ENCODE measurements at regions not wholly inside any gene's neighbourhood (a gene's known extent, or its start where the extent isn't known, plus 50 kb on each side); places are given as distances from the start of the nearest gene placed in this dataset.

DNA sequence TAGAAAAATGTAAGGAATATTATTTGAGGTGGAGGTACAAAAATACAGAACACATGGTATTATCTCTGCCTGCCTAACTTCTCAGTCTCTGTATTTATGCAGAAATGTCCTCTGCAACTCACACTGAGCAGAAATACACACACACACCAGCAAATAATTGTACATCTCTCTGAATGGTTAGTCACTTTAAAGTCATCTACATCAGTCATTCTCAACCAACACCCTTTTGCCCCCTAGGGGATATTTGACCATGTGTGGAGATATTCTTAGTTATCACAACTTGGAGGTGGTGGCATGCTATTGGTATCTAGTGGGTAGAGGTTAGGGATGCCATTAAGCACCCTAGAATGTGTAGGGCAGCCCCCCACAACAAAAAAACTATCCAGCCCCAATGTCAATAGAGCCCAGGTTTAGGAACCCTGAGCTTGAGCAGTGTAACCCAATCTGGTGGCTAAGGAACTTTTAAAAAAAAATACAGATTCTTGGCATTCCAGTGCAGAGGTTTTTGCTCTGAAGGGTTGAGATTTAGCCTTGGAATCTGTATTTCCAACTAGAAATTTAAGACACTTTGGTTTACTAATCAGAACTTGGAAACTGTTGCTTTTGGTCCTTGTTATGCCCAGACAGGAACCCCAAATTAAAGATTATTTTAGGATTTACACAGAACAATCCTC is 183.8 kb downstream of the TBX5 start:
- DNase-seq (ENCODE audit: low read depth): no peak
- H3K4me3 ChIP-seq (ENCODE audit: low read depth, low read length): no peak overlapping the region
- TF ChIP-seq, protein P1, sequence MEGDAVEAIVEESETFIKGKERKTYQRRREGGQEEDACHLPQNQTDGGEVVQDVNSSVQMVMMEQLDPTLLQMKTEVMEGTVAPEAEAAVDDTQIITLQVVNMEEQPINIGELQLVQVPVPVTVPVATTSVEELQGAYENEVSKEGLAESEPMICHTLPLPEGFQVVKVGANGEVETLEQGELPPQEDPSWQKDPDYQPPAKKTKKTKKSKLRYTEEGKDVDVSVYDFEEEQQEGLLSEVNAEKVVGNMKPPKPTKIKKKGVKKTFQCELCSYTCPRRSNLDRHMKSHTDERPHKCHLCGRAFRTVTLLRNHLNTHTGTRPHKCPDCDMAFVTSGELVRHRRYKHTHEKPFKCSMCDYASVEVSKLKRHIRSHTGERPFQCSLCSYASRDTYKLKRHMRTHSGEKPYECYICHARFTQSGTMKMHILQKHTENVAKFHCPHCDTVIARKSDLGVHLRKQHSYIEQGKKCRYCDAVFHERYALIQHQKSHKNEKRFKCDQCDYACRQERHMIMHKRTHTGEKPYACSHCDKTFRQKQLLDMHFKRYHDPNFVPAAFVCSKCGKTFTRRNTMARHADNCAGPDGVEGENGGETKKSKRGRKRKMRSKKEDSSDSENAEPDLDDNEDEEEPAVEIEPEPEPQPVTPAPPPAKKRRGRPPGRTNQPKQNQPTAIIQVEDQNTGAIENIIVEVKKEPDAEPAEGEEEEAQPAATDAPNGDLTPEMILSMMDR (IDR thresholded peaks at IDR 0.05; ENCODE audit: insufficient read depth, low read length): no peak

DNA sequence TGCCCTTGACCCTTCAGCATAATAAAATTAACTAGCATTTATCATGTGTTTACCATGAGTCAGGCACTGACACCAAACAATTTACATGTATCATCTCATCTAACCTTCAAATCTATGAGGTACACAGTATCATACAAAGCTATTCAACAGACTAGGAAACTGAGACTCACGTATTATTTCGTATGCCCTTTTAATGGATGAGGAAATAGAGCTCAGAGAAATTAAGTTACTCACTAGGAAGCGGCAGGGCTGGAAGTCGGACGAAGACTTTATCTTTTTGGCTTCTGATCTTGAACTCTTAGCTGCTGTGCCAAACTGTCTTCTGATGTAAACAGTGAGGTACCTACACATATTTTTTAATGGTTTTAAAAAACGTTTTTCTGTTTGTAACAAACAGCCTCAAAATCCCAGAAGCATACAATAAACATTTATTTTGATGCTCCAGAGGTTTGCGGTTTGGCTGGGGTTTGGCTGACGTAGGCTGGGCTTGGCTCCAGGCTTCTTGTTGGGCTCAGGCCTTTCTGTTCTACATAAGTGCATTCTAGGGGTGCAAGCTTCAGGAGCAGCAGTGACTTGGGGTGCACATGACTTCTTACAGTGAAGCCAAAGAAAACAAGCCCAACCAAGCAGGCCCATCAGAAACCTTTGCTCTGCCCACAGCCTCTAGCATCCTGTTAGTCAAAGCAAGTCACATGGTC is 184.7 kb downstream of the TBX5 start:
- TF ChIP-seq, protein P1 (IDR thresholded peaks at IDR 0.05; ENCODE audit: insufficient read depth, low read length): no peak

DNA sequence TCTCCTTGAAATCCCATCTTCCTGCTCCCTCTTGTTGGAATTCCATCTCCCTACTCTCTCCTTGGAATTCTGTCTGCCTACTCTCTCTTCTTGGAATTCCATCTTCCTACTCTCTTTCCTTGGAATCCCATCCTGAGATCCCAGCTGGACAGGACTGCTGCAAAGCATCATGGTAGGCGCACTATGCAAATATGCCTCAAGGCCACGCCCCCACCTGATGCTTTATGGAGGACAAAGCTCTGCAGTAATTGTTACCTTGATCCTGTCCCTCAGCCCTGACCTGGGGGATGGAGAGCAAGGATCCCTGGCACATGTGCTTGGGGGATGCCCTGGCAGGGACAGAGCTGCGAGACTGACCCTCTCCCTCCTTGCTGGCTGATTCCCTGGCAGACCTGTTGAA is 185.6 kb downstream of the TBX5 start:
- DNase-seq (ENCODE audit: low read depth): no peak
- TF ChIP-seq, protein P1 (IDR thresholded peaks at IDR 0.05; ENCODE audit: insufficient read depth, low read length): no peak
- H3K4me3 ChIP-seq (ENCODE audit: low read depth, low read length): no peak overlapping the region

More for the DNA sequence above, 184.7 kb downstream of the TBX5 start:
- peak; percentile 6 for DNase-seq (ENCODE audit: low read depth)
- H3K4me3 ChIP-seq (ENCODE audit: low read depth, low read length): no peak overlapping the region

DNA sequence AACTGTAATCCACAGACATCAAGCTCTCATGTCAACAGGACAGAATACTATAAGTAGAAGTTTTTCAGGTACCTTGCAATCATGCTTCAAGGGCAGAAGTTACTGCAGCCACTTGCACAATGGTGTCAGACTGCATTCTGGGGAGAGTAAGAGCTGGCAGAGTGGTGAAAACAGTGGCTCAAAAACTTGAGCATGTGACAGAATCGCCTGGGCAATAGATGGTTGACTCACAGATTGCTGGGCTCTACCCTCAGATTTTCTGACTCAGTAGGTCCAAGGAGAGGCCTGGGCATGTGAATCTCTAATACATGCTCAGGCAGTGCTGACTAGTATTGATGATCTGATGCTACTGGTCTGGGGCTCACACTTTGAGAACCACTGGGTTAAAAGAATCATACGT is 187.8 kb downstream of the TBX5 start:
- no peak overlapping the region for H3K4me3 ChIP-seq (ENCODE audit: low read depth, low read length)
- DNase-seq (ENCODE audit: low read depth): no peak
- TF ChIP-seq, protein P1 (IDR thresholded peaks at IDR 0.05; ENCODE audit: insufficient read depth, low read length): no peak

DNA sequence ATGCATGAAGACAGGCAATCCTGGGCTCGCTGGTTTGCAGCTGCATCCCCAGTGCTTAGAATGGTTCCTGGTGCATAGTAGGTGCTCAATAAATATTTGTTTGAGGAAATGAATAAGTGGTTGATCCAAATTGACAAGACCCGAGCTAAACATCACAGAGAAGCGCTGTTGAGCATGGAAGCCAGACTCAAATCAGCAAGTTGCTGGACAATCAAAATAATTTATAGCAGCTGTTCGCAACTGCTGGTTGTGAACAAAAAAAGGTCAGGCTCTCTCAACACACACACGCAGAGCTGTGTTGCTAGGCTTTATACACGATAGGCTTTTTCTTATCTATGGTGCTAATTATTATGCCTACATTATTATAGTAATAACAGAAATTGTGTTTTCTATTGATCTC is 190.2 kb downstream of the TBX5 start:
- TF ChIP-seq, protein P1 (IDR thresholded peaks at IDR 0.05; ENCODE audit: insufficient read depth, low read length): no peak
- no peak for DNase-seq (ENCODE audit: low read depth)
- H3K4me3 ChIP-seq (ENCODE audit: low read depth, low read length): no peak overlapping the region

DNA sequence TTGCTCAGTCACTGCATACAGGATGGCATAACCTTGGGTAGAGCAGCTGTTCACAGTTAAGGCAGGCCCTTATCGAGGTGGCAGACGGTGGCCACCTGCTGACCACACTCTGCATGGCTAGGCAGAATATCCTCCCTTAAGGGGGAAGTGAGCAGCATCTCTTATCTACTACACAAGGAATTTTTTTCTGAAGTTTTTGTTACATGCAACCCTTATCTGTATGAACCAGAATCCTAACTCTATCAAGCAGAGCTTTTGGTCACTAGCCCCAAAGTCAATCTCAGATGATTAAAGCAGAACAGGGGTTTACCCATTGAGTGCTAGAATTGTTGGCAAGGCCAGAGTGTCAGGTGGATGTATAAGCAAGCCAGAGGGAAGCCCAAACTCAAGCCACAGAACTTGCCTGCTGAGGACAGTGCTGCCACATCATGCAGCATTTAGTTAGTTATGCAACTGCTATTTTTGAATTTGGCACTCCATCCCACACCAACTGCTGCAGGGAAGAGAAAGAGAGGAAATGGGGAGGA is 192.8 kb downstream of the TBX5 start:
- TF ChIP-seq, protein P1 (IDR thresholded peaks at IDR 0.05; ENCODE audit: insufficient read depth, low read length): no peak
- no peak overlapping the region for H3K4me3 ChIP-seq (ENCODE audit: low read depth, low read length)
- no peak for DNase-seq (ENCODE audit: low read depth)
